Esophagus squamous epithelium (tissue), 4 donors: ENCODE measurements at regions not wholly inside any gene's neighbourhood (a gene's known extent, or its start where the extent isn't known, plus 50 kb on each side); places are given as distances from the start of the nearest gene placed in this dataset.

Experiments used
- CTCF ChIP-seq, 6 experiments: fragments of 450-650 bp in 4 of 6; fragments of 200-600 bp in 2 of 6; sonication (generic) in 2 of 6; IDR thresholded peaks; one replicate each; pipeline ENCODE4 v1.5.1; 2016 to 2019; ENCODE audit warnings: antibody characterized with exemption in 6 of 6, mild to moderate bottlenecking in 4 of 6, moderate library complexity in 4 of 6
- POLR2A ChIP-seq, 4 donors: fragments of 450-650 bp; IDR thresholded peaks; one replicate each; pipeline ENCODE4 v1.6.1; 2017; ENCODE audit warnings: antibody characterized with exemption in 4 of 4, mild to moderate bottlenecking in 4 of 4, moderate library complexity in 3 of 4

GRCh38 chr12:13596714-13597113 lies 384.7 kb downstream of the GRIN2B start:
- TF ChIP-seq CTCF (IDR thresholded peaks at IDR 0.05) (no peak), POLR2A (IDR thresholded peaks at IDR 0.05) (no peak)
